ENCODE measurements at regions not wholly inside any gene's neighbourhood (a gene's known extent, or its start where the extent isn't known, plus 50 kb on each side); places are given as distances from the start of the nearest gene placed in this dataset.

DNA sequence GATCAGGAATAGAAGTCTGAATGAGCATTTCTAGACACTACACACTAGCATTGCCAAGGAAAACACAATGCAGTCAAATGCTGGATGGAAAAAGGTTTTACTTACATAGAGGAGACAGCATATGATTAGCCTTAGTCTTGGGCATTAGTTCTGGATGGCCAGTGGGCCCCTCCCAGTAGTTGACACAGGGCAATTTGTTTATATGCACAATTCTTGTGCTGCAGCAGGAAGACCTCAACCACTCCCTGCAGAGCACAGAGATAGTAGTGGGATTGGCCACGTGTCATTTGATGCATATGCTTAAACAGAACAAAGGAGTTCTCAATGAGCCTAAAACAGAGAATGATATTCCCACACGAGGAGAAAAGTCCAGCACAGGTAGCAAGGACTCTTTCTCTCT, 1496.2 kb upstream of the CDH6 start:
- Histone ChIP-seq H3K27ac (no peak overlapping the region), H3K4me1 (ENCODE audit: control insufficient read depth in 1 of 2, low read depth in 2 of 2) (no peaks in the 10 kb centered on the region), H3K9me3 (no peaks in the 10 kb centered on the region), H3K4me3 (no peak overlapping the region), H3K36me3 (no peaks in the 10 kb centered on the region), H3K27me3 (replicated peaks; ENCODE audit: insufficient read depth) (no peaks in the 10 kb centered on the region)
- DNase-seq (ENCODE audit: low spot score) (no peak), ATAC-seq (ENCODE audit: insufficient number of reproducible peaks, low FRiP score, low read depth) (no peak)
- TF ChIP-seq, protein P1, sequence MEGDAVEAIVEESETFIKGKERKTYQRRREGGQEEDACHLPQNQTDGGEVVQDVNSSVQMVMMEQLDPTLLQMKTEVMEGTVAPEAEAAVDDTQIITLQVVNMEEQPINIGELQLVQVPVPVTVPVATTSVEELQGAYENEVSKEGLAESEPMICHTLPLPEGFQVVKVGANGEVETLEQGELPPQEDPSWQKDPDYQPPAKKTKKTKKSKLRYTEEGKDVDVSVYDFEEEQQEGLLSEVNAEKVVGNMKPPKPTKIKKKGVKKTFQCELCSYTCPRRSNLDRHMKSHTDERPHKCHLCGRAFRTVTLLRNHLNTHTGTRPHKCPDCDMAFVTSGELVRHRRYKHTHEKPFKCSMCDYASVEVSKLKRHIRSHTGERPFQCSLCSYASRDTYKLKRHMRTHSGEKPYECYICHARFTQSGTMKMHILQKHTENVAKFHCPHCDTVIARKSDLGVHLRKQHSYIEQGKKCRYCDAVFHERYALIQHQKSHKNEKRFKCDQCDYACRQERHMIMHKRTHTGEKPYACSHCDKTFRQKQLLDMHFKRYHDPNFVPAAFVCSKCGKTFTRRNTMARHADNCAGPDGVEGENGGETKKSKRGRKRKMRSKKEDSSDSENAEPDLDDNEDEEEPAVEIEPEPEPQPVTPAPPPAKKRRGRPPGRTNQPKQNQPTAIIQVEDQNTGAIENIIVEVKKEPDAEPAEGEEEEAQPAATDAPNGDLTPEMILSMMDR (IDR thresholded peaks at IDR 0.05) = no peak

DNA sequence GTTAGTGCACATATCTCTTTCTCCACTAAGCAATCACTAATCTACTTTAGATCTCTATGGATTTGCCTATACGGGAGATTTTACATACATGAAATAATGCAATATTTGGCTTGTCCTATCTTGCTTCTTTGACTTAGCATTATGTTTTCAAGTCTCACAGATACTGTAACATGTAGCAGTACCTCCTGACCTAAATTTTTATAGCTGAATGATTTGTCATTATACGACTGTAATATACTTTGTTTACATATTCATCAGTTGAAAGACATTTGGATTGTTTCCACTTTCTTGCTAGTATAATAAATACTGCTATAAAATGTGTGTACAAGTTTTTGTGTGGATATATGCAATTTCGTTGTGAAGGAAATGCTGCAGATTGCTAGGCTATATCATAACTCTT, 1520.8 kb upstream of the CDH6 start:
- Histone ChIP-seq H3K27ac (no peak overlapping the region), H3K4me1 (ENCODE audit: control insufficient read depth in 1 of 2, low read depth in 2 of 2) (no peaks in the 10 kb centered on the region), H3K36me3 (no peaks in the 10 kb centered on the region), H3K27me3 (replicated peaks; ENCODE audit: insufficient read depth) (no peaks in the 10 kb centered on the region), H3K9me3 (no peaks in the 10 kb centered on the region), H3K4me3 (no peak overlapping the region)
- ATAC-seq (ENCODE audit: insufficient number of reproducible peaks, low FRiP score, low read depth) (no peak), DNase-seq (ENCODE audit: low spot score) (no peak)
- TF ChIP-seq, protein P1 (IDR thresholded peaks at IDR 0.05) = no peak

DNA sequence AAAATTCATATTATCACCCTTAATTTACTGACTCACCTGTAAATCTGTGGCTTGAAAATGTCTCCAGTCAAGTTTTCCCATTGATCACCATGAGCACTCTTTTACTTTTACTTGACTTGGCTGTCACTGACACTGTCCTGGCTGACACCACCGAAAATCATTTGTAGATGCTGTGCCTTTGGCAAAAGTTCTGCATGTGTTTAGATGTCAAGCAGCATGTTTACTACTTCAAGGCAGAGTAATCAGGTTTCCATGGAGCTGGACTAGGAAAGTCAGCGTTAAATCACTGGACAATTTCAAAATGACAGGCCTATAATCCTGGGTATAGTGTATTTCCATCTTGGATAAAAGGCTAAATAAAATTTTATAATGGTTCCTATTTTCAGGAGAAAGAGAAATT, 1530.6 kb upstream of the CDH6 start:
- H3K27ac ChIP-seq = no peak overlapping the region
- no peaks in the 10 kb centered on the region for H3K9me3 ChIP-seq
- H3K4me3 ChIP-seq = no peak overlapping the region
- ATAC-seq (ENCODE audit: insufficient number of reproducible peaks, low FRiP score, low read depth) = no peak
- no peak for DNase-seq (ENCODE audit: low spot score)
- H3K36me3 ChIP-seq = no peaks in the 10 kb centered on the region
- TF ChIP-seq, protein P1 (IDR thresholded peaks at IDR 0.05) = no peak
- no peaks in the 10 kb centered on the region for H3K4me1 ChIP-seq (ENCODE audit: control insufficient read depth in 1 of 2, low read depth in 2 of 2)
- H3K27me3 ChIP-seq (replicated peaks; ENCODE audit: insufficient read depth) = no peaks in the 10 kb centered on the region

DNA sequence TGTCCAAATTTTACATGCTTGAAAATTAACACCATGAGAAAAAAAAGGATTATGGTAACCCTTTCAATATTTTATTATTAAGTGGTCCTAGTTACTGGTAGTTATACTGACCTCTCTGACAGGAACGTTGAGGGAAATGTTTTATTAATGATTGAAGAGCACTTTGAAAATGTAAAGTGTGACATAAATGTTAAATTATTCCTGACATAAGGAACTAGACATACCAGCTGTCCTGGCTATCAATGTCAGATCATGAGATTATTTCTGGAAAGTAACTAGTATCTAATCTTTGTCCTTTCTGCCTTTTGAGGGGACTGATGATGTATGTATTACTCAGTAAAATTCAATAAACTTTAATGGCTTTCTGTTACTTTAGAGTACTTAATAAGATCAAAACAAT, 1538.5 kb upstream of the CDH6 start:
- Histone ChIP-seq H3K4me3 (no peak overlapping the region), H3K27me3 (replicated peaks; ENCODE audit: insufficient read depth) (no peaks in the 10 kb centered on the region), H3K4me1 (ENCODE audit: control insufficient read depth in 1 of 2, low read depth in 2 of 2) (no peaks in the 10 kb centered on the region), H3K9me3 (no peaks in the 10 kb centered on the region), H3K27ac (no peak overlapping the region), H3K36me3 (no peaks in the 10 kb centered on the region)
- TF ChIP-seq, protein P1 (IDR thresholded peaks at IDR 0.05) = no peak
- ATAC-seq (ENCODE audit: insufficient number of reproducible peaks, low FRiP score, low read depth) (no peak), DNase-seq (ENCODE audit: low spot score) (no peak)

DNA sequence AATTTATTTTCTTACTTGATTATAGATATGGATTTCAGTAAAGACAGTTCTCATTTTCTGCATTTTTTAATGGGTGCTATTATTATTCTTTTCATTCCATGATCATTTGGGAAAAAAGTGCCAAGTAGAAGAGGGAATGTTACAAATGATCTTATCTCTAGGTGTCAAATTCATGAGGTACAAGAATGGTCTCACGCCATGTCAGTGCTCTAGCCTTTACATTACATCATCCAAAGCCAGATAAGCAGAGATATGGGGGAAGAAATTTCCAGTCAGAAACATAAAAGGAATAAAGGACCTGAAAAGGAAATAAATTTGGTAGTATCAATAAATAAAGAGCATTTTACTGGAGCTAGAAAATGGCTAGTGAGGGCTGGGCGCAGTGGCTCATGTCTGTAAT, 1544.2 kb upstream of the CDH6 start:
- Histone ChIP-seq H3K36me3 (no peaks in the 10 kb centered on the region), H3K4me1 (ENCODE audit: control insufficient read depth in 1 of 2, low read depth in 2 of 2) (no peaks in the 10 kb centered on the region), H3K27ac (no peak overlapping the region), H3K9me3 (no peaks in the 10 kb centered on the region), H3K27me3 (replicated peaks; ENCODE audit: insufficient read depth) (no peaks in the 10 kb centered on the region), H3K4me3 (no peak overlapping the region)
- TF ChIP-seq, protein P1 (IDR thresholded peaks at IDR 0.05) = no peak
- DNase-seq (ENCODE audit: low spot score) (no peak), ATAC-seq (ENCODE audit: insufficient number of reproducible peaks, low FRiP score, low read depth) (no peak)
